PC-9 (cell line): ENCODE measurements at regions not wholly inside any gene's neighbourhood (a gene's known extent, or its start where the extent isn't known, plus 50 kb on each side); places are given as distances from the start of the nearest gene placed in this dataset.
"Not testable (repeated sequence)": the region's sequence is repeated elsewhere in the genome, so short reads cannot be mapped to it uniquely, and the experiment has no call there.

Experiments used
- CTCF ChIP-seq: fragments of 200-600 bp; sonication (generic); conservative IDR thresholded peaks from 2 replicates; pipeline ENCODE4 v1.6.1; 2017; ENCODE audit warnings: mixed run types, antibody characterized with exemption, mild to moderate bottlenecking, moderate library complexity
- EZH2 ChIP-seq: fragments of 200-600 bp; sonication (generic); IDR thresholded peaks from 2 replicates; pipeline ENCODE4 v1.8.0; 2017; ENCODE audit warnings: antibody characterized with exemption, low read depth

- TF ChIP-seq CTCF, EZH2: not testable (repeated sequence)
Observed at GRCh38 chr9:64016246-64016645, 1268.8 kb downstream of the FOXD4L5 start.
